M059J (cell line): ENCODE measurements at regions not wholly inside any gene's neighbourhood (a gene's known extent, or its start where the extent isn't known, plus 50 kb on each side); places are given as distances from the start of the nearest gene placed in this dataset.

Source experiments
- DNase-seq: peaks from one replicate; pipeline ENCODE4 v3.0.0-alpha.2; 2012; ENCODE audit warnings: low read depth

DNA sequence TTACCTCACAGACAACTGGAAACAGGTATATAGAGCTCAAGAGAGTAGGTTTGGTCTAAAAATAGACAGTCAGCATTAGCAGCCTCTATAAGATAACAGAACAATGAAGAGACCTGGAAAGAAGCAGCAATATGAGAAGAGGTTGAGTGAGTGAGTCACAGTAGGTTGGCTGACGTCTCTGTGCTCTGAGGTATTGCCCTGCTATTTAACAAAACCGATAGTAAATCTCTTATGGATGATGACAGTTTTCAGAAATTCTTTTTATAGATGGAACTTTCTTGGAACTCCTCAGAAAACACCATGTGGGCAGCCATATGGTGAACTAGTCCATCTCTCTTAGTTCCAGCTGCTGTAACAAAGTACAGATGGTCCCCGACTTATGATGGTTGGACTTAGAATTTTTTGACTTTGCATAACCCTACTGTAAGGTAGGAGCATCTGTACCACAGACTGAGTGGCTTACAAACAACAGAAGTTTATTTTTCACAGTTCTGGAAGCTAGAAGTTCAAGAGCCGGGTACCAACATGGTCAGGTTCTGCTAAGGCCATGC lies 123.5 kb downstream of the MBD2 start:
- DNase-seq: peak; percentile 8

DNA sequence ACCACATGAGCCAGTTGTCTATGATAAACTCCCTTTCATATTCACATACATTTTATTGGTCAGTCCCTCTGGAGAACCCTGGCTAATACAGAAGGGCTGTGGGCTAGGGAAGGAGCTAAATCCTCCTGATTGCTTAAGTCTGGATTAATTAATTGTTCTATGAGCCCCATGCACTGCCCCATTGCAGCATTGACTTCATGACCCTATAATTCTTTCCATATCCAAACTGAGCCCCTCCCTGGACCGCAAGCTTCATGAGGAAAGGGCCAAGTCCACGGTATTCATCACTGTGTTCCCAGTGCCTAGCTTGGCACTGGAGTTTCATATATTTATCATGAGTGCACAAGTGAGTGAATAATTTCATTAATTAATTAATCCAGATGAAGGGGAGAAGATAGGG lies 124.0 kb downstream of the MBD2 start:
- DNase-seq: no peak

DNA sequence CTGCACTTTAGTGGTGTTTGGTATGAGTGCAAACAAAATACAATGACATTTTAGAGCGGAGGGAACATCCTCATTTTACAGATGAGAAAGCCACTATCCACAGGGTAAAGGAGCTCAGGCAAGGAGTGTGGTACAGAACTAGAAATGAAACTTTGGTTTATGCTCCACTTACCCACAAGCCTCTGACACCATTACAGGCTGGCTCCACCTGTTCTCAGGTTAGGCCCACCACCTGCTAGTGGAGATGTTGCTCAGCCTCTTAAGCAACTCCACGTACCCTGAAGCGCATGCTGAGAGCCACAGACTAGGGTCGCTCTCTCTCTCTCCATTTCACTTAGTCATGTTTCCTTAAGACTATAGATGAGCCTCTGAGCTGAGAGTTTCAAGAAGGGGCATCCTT lies 130.0 kb downstream of the MBD2 start:
- no peak for DNase-seq

DNA sequence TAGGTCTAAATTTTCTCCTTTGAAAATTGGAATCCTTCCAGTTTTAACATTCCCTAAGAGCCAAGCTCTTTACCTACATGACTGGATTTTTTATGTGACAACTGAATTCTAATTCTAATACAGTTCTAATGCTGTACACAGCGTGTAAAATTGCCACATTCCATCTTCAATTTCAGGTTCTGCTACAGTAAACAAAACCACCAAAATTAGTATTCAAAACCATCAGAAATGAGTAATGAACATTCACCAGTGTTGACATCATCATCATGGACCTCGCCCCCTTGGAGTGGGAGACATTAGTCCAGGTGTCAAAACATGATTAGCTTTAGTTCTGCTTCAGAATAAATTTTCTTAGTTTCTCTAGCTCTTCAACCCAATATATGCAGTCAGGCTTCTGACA lies 133.6 kb downstream of the MBD2 start:
- peak; percentile 32 for DNase-seq

DNA sequence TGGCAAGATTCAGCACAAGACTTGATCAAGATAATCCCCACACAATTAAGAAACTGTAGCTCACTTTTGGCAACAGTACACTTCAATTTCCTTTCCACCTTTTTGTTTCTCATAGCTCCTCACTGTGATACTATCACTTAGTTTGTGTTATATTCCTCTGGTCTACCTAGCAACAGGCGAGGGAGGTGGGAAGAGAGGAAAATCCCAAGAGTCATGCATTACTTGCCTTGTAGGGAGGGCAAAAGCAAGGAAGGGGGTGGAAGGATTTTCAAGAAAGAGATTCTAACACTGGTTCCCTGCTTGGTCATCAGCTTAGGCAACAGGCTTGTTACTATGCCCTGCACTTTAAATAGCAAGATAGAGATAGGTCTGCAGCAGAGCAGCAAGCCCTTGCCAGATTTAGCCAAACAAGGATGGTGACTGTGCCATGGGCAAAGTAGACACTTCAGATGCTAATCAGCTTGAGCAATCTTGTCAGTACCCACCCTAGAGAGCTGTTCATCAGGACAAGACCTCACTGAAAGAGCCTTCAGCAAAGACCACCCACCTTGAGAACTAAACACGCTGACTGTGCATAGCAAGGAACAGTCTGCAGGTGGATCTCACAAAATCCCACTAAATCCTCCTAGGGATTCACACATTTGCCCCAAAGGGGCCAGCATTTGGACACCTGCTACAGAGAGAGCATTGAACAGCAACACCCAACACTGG lies 134.6 kb downstream of the MBD2 start:
- DNase-seq: peak; percentile 6

DNA sequence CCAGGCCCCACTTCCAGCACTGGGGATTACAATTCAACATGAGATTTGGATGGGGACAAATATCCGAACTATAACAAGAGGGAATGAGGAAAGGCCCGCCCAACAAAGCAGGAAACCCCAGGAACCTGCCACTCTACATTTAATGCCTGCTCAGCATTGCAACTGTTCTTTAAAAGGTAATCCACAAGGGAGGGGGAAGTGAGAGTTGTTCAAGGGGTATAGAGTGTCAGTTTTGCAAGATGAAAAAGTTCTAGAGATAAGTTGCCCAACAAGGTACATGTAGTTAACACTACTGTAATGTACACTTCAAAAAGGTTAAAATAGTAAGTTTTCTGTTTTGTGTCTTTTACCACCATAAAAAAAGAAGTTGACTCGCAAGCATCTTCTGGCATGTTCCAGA lies 137.6 kb downstream of the MBD2 start:
- no peak for DNase-seq

DNA sequence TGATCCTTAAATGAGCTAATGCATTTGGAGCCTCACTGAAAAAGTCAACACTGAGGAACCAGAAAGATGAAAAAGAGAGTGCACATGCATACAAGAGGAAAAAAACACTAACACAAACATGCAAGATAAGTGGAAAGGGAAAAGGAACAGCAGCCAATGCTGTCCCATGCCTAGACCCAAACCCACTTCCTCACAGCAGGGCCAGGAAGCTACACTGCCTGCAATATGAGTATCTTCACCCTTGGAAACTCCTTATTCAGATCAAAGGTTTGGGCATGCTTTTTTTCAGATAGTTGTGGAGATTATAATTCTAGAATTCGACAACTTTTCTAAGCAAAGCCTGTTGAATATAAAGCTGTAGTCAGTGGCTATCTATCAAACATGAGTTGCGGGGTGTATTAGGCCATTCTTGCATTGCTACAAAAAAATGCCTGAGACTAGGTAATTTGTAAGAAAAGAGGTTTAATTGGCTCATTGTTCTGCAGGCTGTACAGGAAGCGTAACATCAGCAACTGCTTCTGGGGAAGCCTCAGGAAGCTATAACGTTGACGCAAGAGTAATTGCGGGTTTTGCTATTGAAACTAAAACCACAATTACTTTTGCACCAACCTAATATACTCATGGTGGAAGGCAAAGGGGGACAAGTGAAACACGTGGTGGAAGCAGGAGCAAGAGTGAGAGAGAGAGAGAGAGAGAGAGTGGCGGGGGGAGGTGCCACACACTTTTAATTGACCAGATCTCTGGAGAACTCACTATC lies 138.2 kb downstream of the MBD2 start:
- DNase-seq: no peak

DNA sequence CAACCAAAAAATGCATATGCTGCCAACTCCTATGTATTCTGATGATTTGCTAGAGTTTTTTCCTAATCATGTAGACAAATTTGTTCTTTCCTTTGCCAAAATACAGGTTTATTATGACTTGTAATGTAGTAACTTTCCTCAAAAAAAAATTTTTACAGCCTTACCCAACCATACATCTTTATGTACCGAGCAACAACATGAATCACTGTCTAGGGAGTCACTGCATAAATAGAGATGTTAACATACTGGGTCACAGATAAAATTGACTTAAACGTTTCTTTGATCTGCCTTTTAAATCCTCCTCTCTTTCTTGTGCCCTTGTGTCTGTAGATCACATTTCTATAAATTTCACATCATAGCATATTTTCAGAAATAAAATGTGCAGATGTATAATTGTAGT lies 143.6 kb downstream of the MBD2 start:
- no peak for DNase-seq

DNA sequence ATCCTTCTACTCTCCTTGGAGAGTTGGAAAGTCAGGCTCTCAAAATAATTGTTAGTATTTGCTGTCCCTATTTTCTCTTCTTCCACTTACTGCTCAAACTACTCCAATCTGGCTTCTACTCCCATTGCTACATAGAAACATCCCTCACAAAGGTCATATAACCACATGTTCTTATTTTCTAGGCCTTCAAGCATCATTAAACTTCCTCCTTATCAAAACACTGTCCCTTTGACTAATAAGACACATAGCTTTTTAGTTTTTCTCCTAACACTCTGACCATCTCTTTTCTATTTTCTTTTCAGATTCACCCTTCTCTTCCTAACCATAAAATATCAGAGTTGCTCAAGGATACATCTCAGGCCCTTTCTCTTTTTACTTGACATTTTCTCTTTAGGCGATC lies 148.3 kb downstream of the MBD2 start:
- no peak for DNase-seq

DNA sequence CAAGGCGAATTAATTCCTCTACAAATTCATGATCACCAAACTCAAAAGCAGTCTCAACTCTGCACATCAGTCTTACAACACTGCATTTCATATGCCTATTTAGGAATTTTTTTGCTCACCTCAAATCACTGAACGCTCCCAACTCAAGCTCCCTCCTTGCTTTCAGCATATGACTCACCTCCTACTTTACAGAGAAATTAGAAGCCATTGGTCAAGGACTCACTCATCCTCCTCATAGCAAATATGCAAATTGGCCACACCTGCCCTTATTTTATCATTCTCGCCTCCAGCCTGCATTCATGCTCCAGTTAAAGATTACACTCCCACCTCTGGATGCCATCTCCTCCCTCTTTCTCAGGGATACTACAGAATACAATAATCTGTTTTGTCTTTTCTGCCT lies 148.8 kb downstream of the MBD2 start:
- no peak for DNase-seq

DNA sequence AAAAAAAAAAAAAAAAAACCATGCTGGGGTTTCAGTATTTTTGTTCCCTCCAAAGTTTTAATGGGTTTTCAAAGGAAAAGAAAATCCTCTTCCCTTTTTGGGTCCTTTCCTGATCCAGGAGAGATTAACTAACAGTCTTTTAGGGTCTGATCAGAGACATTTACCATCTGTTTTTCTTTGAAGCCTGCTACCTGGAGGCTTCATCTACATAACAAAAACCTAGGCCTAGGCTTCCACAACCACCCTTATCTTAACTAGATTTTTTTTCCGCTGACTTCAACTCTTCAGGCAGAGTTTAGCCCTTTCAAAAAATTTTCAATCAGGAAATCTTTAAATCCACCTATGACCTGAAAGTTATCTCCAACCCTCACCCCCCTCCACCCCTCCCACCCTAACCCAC lies 154.7 kb downstream of the MBD2 start:
- no peak for DNase-seq

DNA sequence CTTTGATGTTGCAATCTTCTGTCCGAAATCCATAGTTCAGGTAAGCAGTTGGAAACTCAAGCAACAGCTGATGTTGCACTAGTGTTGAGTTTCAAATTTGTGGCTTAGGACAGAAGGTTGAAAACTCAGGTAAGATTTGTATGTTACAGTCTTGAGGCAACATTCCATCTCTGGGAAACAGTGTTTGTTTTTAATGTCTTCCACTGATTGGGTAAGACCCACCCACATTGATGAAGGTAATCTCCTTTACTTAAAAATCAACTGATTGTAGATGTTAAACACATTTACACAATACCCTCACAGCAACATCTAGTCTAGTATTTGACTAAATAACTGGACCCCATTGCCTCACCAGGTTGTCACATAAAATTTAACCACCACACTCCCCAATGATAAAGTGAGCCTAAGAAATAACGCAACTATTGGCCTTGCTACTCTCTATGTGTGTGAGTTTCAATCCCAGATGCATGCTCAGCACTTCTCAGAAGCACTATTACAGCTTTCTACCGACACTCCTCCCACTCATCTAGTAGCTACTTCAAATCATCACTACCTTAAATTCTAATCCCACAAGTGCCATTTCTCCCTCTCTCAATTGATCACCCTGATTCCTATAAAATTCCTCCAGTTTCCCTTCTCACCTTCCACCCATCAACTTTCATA lies 164.0 kb downstream of the MBD2 start:
- no peak for DNase-seq

DNA sequence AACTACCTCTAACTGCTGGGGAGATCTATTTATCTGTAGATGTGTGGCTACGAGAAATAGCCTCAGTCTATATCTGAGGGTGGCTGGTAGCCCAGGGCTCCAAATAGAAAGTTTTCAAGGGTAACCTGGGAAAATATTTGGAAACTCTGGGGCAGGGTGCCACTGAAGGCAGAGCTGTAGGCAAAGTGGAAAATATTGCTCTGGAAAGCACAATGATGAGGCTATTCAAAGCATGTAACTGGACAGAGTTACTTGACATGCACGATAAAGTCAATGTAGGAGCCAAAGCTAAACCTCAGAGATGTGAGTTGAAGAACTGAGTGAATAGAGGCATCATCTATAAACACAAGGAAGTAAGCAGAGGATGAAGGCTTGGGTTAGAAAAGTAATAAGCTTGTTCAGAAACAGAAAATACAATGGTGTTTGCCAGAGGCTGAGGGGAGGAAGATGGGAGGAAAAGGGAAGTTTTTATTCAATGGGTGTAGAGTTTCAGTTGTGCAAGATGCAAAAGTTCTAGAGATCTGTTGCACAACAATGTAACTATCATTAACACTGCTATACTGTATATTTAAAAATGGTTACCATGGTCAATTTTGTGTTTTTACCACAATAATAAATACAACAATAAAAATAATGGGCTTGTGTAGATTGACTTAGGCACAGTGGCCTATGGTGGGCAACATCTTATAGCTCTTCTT lies 171.6 kb downstream of the MBD2 start:
- DNase-seq: no peak

DNA sequence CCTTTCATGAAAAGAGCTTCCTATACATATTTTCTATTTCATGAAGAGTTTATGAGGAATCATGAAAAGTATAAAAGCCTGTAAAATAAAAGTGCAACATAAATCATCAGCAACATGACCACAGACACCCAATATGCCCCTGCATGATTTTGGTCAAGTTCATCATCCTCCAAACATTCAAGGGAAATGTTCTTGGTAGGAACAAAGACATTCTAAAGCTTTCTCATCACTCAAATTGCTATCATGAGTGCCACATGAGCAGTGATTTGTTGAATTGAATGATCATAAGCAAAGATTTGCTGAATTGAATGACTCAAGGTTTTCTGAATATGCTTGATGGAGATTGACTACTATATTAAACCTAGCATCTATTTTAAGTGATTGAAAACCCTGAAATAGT lies 172.2 kb downstream of the MBD2 start:
- no peak for DNase-seq

DNA sequence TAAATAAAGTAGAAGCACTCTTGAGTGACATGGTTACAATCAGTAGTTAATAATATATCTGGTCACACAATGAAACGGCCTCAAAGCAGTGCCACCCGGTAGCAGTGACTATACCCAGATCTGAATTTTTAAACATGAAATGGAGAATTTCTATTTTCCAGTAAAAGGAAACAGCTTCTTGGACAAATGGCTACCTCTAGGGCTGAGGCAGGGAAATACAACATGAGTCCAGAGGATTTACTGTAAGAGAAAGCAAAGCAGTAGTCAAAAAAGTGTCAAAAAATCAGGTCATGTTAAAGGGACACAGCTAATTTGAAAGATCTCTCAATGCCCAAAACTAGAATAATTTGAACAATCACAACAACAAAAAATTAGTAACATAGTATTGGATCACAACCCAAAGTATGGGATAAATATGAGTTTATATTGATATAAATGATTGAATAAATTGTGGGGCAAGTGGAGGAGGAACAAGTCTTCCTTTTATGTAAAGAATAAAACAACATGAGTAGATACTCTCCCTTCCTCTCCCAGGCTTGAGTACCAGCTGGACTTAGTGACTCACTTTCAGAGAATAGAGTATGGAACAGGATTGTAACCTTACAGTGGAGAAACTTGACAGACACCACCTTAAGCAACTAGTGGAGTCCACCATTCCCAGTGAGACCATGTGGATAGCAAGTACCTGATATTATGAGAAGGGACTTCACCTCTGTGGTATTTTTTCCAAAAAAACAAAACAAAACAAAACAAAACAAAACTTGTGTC lies 180.8 kb downstream of the MBD2 start:
- DNase-seq: no peak

DNA sequence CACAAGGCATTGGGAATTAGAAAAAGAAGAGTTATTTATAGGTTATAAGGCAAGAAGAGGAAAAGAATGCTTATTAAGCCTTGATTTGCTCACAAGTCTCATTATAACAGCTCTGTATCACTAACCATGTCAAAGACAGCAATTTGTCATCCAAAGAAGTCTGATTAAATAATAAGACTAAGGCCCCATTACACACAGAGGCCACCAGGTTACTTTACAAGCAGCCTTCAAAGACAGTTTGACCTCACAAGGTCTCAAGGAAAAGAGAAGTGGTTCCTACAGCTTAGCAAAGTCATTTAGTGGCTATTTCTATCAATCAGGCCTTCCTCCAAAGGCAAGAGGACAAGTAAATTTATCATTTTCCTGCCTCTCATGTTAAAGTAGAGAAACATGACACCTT lies 188.5 kb downstream of the MBD2 start:
- DNase-seq: no peak

DNA sequence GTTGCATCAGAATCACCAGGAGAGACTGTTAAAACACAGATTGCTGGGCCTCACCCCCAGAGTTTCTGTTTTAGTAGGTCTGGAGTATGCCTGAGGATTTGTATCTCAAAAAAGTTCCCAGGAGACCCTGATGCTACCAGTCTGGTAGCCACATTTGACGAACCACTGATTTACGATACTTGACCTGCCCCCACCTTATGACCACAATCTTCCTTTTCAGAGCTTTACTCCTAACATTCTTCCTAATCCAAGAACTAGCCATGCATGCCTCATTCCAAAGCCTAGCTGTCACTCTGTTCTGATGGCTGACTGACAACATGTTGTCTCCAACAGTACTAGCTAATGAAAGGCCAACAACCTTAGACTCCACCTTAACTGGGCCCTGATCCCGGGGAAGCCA lies 191.4 kb downstream of the MBD2 start:
- peak; percentile 17 for DNase-seq

DNA sequence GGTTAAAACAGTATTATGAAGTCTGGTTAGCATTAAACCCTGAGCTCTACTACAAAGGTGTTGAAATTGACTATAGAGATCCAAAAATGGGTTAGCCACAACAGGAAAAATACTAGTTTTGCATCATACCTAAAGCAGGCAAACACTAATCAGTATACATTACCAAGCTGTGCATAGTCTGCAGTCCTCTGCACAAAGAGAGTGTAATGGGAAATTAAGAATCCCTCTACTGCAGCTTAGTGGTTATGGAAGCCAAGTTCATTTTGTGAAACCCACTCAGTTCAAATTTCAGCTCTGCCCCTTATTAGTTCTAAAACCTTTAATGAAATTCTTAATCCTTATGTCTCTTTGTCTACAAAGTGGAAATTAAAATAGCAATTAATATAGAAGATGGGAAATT lies 192.1 kb downstream of the MBD2 start:
- no peak for DNase-seq

DNA sequence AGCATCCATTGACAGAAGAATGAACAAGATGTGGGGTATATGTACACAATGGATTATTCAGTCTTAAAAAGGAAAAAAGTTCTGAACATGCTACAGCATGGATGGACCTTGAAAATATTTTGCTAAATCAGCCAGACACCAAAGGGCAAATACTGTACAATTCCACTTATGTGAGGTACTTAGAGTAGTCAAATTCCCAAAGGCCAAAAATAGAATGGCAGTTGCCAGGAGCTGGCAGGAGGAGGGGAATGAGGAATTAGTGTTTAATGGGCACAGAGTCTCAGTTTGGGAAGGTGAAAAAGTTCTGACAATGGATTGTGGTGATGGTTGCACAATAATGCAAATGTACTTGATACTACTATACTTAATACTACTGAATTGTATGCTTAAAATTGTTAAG lies 193.2 kb downstream of the MBD2 start:
- DNase-seq: no peak

DNA sequence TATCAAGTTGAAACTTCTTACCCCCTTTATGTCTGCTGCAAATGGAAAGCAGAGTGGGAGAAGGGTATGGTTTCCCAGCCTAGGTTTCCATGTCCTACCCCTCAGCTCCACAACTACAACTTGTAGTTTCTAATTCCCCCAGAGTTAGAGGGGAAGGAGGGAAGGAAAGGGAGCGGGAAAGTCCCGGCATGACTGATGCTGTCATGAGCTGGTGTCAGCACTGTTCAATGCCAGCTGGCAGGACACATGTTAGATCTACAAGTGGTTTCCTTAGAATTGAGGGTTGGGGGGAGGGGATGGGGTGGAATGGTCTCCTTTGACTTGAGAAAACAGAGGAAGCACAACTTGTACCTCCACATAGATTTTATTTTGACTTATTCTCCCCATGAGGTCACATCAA lies 194.0 kb downstream of the MBD2 start:
- peak; percentile 7 for DNase-seq

DNA sequence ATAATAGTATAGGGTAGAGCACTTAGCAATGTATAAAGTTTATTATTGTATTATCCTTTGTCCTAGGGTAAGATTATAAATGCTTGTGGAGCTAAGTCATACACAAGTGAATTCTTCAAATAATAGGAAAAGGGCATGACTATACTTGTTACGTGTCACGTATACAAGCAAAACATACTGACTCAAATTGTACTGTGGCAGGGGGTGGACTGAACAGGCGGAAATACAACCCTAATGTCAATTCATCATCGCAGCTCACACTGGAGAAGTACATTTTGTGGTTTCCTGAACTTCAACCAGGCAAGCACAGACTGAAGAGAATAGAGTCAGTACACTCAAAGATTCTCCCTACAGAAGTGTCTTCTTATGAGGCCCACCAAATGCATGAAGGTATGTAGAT lies 201.0 kb downstream of the MBD2 start:
- peak; percentile 77 for DNase-seq
